Caco-2 (cell line): ENCODE measurements at regions not wholly inside any gene's neighbourhood (a gene's known extent, or its start where the extent isn't known, plus 50 kb on each side); places are given as distances from the start of the nearest gene placed in this dataset.

ENCODE experiments used
- BruUV-seq: library from RNA; stranded (reverse); fragments of 400-500 nt; replicated peaks from 2 replicates; lab custom pipeline; 2021; lab: Mats Ljungman, UMichigan
- CTCF ChIA-PET: fragments of 300-600 bp; sonication (Branson Sonifier 250); formaldehyde crosslinking; loops from one replicate; lab custom pipeline; 2022; ENCODE audit warnings: antibody characterized with exemption; lab: Charles Lee
- POLR2A ChIA-PET: fragments of 300-600 bp; sonication (Branson Sonifier 250); formaldehyde crosslinking; loops from one replicate; lab custom pipeline; 2022; ENCODE audit warnings: antibody characterized with exemption; lab: Charles Lee
- DNase-seq, 2 experiments: peaks; one replicate each; pipeline versions ENCODE4 v3.0.0 to v3.0.0-alpha.2; 2020 to 2022
- H3K27me3 ChIP-seq: replicated peaks from 2 replicates; pipeline ENCODE4 v1.6.0; 2011; ENCODE audit warnings: low read length; ENCODE audit not compliant: control insufficient read depth, insufficient read depth
- H3K36me3 ChIP-seq: 2 replicates; pipeline ENCODE4 v1.5.1; 2011; ENCODE audit warnings: low read length; ENCODE audit not compliant: control insufficient read depth, insufficient read depth
- H3K4me1 ChIP-seq: fragments of 250-450 bp; sonication (Bioruptor Pico); 2 replicates; pipeline ENCODE4 v1.5.1; 2020; ENCODE audit warnings: mild to moderate bottlenecking
- H3K4me3 ChIP-seq: 2 replicates; pipeline ENCODE4 v1.5.1; 2011; ENCODE audit warnings: low read depth, mild to moderate bottlenecking, control low read depth, low read length
- H3K9me3 ChIP-seq: fragments of 250-450 bp; sonication (Bioruptor Pico); 2 replicates; pipeline ENCODE4 v1.5.1; 2020; ENCODE audit warnings: mild to moderate bottlenecking, moderate library complexity
- H3K27ac Mint-ChIP-seq: one replicate; pipeline ENCODE4 v1.8.0; 2022; ENCODE audit warnings: mixed read lengths; ENCODE audit not compliant: unreplicated experiment
- H3K27me3 Mint-ChIP-seq: one replicate; pipeline ENCODE4 v1.8.0; 2022; ENCODE audit warnings: mixed read lengths; ENCODE audit not compliant: insufficient read depth, unreplicated experiment
- H3K36me3 Mint-ChIP-seq: one replicate; pipeline ENCODE4 v1.8.0; 2022; ENCODE audit warnings: mild to moderate bottlenecking, mixed read lengths; ENCODE audit not compliant: insufficient read depth, unreplicated experiment
- H3K4me1 Mint-ChIP-seq: one replicate; pipeline ENCODE4 v1.8.0; 2022; ENCODE audit warnings: low read depth, mixed read lengths; ENCODE audit not compliant: unreplicated experiment
- H3K4me3 Mint-ChIP-seq: one replicate; pipeline ENCODE4 v1.8.0; 2022; ENCODE audit warnings: mild to moderate bottlenecking, moderate library complexity, mixed read lengths; ENCODE audit not compliant: unreplicated experiment
- H3K9me3 Mint-ChIP-seq: one replicate; pipeline ENCODE4 v1.8.0; 2022; ENCODE audit warnings: mixed read lengths; ENCODE audit not compliant: unreplicated experiment
- CTCF ChIP-seq, 2 experiments: fragments of 200-600 bp in 1 of 2; IDR thresholded peaks; 1 replicate in 1 of 2; 2 replicates in 1 of 2; pipeline versions ENCODE4 v1.5.1 to v1.8.0; 2011 to 2022; ENCODE audit warnings: antibody characterized with exemption in 1 of 2, control low read depth in 1 of 2, inconsistent platforms in 1 of 2, low read depth in 1 of 2, low read length in 1 of 2, mild to moderate bottlenecking in 1 of 2, moderate library complexity in 1 of 2; ENCODE audit not compliant: insufficient read depth in 1 of 2, severe bottlenecking in 1 of 2, unreplicated experiment in 1 of 2
- intact Hi-C: fragments of 100-400 bp; cut with micrococcal nuclease; formaldehyde crosslinking; loops from one replicate; pipeline ENCODE4 v1.10.0; 2022; ENCODE audit not compliant: unreplicated experiment

GRCh38 chr13:48780713-48781341 lies 127.1 kb downstream of the CYSLTR2 start:
- H3K27me3 Mint-ChIP-seq, result peaks cover 1% of the 10 kb centered on the region
- Histone ChIP-seq H3K9me3 (peaks cover 20% of the 10 kb centered on the region), H3K4me3 (no peak overlapping the region), H3K36me3 (no peaks in the 10 kb centered on the region), H3K27me3 (no peaks in the 10 kb centered on the region), H3K4me1 (no peaks in the 10 kb centered on the region)
- H3K4me3 Mint-ChIP-seq, result no peak overlapping the region
- no peak for TF ChIP-seq CTCF (IDR thresholded peaks at IDR 0.05; ENCODE audit: insufficient read depth in 1 of 2, low read depth in 1 of 2, low read length in 1 of 2, severe bottlenecking in 1 of 2, unreplicated experiment in 1 of 2)
- no peak for DNase-seq
- no TSS peak for BruUV-seq
- intact Hi-C loops, result no loop called here
- ChIA-PET POLR2A (no interaction called here), CTCF (no interaction called here)
- H3K36me3 Mint-ChIP-seq, result no peaks in the 10 kb centered on the region
- H3K9me3 Mint-ChIP-seq, result peaks cover 20% of the 10 kb centered on the region
- H3K4me1 Mint-ChIP-seq, result no peaks in the 10 kb centered on the region
- H3K27ac Mint-ChIP-seq, result no peak overlapping the region

- peaks cover 4% of the 10 kb centered on the region for H3K27me3 Mint-ChIP-seq
- no peak overlapping the region for H3K4me3 Mint-ChIP-seq
- CTCF ChIA-PET, result no interaction called here
- Histone ChIP-seq H3K4me1 (no peaks in the 10 kb centered on the region), H3K27me3 (no peaks in the 10 kb centered on the region), H3K9me3 (peaks cover 20% of the 10 kb centered on the region), H3K4me3 (no peak overlapping the region), H3K36me3 (no peaks in the 10 kb centered on the region)
- no peaks in the 10 kb centered on the region for H3K36me3 Mint-ChIP-seq
- intact Hi-C loops, result no loop called here
- POLR2A ChIA-PET, result no interaction called here
- no peak overlapping the region for H3K27ac Mint-ChIP-seq
- DNase-seq, result no peak
- no TSS peak for BruUV-seq
- no peak for TF ChIP-seq CTCF (IDR thresholded peaks at IDR 0.05; ENCODE audit: insufficient read depth in 1 of 2, low read depth in 1 of 2, low read length in 1 of 2, severe bottlenecking in 1 of 2, unreplicated experiment in 1 of 2)
- H3K4me1 Mint-ChIP-seq, result no peaks in the 10 kb centered on the region
- H3K9me3 Mint-ChIP-seq, result peaks cover 20% of the 10 kb centered on the region
Measured at GRCh38 chr13:48782429-48782840, 128.7 kb downstream of the CYSLTR2 start.

- Mint-ChIP-seq H3K36me3 (no peaks in the 10 kb centered on the region), H3K4me3 (no peak overlapping the region), H3K4me1 (no peaks in the 10 kb centered on the region), H3K27ac (no peak overlapping the region), H3K9me3 (peaks cover 20% of the 10 kb centered on the region), H3K27me3 (peaks cover 4% of the 10 kb centered on the region)
- intact Hi-C loops, result no loop called here
- BruUV-seq, result no TSS peak
- Histone ChIP-seq H3K9me3 (peaks cover 20% of the 10 kb centered on the region), H3K4me1 (no peaks in the 10 kb centered on the region), H3K4me3 (no peak overlapping the region), H3K36me3 (no peaks in the 10 kb centered on the region), H3K27me3 (no peaks in the 10 kb centered on the region)
- CTCF ChIA-PET, result no interaction called here
- no peak for TF ChIP-seq CTCF (IDR thresholded peaks at IDR 0.05; ENCODE audit: insufficient read depth in 1 of 2, low read depth in 1 of 2, low read length in 1 of 2, severe bottlenecking in 1 of 2, unreplicated experiment in 1 of 2)
- POLR2A ChIA-PET, result no interaction called here
- no peak for DNase-seq
Measured at GRCh38 chr13:48783181-48783630, 129.5 kb downstream of the CYSLTR2 start.
